ENCODE measurements at regions not wholly inside any gene's neighbourhood (a gene's known extent, or its start where the extent isn't known, plus 50 kb on each side); places are given as distances from the start of the nearest gene placed in this dataset.

DNA sequence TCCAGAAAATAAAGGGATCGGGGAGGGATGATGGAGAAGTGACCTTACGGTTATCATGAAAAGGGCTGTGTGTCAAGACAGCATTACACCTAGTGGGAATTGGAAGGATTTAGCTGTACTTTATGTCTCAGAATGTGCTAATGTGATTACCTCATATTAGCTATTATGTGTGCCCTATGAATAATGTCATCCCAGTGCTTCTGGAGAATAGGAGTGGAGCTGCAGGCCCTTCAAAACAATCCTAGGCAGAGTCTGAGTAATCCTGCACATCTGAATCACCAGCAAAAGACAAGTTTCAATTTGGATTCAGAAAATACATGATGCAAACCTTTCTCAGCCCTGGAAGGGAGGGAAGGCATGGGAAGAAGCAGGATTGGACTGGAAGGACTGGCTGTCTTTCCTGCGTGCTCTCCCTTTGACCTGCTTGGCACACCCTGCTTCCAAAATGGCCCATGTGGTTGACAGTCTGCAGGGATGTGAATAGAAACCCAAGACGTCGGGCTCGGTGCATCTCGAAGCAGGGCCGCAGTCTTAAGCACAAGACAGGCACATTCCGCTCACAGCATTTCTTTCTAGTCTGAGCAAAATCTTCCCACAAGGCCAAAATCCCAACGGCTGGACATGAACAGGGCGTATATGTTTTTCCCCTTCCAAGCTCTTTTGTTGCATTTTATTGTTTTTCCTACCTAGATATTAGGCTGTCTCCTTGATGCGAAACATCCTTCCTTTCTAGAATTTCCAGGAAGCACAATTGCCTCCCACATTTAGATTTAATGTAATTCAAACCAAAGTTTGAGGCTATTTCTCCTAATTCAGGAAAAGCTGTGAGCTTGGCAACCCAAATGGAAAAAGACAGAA lies 54.3 kb upstream of the TARBP1 start (continued):
- TF ChIP-seq, protein P1, sequence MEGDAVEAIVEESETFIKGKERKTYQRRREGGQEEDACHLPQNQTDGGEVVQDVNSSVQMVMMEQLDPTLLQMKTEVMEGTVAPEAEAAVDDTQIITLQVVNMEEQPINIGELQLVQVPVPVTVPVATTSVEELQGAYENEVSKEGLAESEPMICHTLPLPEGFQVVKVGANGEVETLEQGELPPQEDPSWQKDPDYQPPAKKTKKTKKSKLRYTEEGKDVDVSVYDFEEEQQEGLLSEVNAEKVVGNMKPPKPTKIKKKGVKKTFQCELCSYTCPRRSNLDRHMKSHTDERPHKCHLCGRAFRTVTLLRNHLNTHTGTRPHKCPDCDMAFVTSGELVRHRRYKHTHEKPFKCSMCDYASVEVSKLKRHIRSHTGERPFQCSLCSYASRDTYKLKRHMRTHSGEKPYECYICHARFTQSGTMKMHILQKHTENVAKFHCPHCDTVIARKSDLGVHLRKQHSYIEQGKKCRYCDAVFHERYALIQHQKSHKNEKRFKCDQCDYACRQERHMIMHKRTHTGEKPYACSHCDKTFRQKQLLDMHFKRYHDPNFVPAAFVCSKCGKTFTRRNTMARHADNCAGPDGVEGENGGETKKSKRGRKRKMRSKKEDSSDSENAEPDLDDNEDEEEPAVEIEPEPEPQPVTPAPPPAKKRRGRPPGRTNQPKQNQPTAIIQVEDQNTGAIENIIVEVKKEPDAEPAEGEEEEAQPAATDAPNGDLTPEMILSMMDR (conservative IDR thresholded peaks at IDR 0.05; ENCODE audit: low read depth, low read length), result no peak
- TF ChIP-seq POLR2A (IDR thresholded peaks at IDR 0.05; ENCODE audit: low read depth, low read length) (no peak; the same call in 1 of the 2 replicates), CEBPB (IDR thresholded peaks at IDR 0.05; ENCODE audit: low read depth, low read length) (peak; percentile 87)

Data from IMR-90 (cell line).